ENCODE measurements at regions not wholly inside any gene's neighbourhood (a gene's known extent, or its start where the extent isn't known, plus 50 kb on each side); places are given as distances from the start of the nearest gene placed in this dataset.

DNA sequence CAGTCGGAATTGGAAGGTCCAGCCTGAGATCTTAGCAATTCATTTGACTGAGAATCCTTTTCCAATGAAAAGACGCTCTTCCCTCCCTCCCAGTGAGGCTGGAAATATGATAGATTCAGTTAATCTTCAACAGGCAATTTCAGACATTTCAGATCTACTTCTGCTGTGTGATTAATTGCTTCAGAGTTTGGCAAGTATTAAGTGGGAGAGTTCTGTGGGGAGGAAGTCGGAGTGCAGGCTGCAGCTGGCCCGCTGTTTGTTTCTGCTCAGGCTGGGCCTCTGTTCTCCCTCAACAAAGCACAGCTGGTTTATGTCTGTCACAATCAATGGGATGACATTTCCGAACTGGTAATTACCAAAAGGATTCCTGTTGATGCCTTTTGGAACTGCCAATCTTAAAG lies 178.2 kb downstream of the NDFIP2 start:
- no peaks in the 10 kb centered on the region for H3K27me3 ChIP-seq (replicated peaks; ENCODE audit: insufficient read depth)
- intact Hi-C loops (cut with DNase I): no loop called here
- peak overlapping the region in 1 of 2 donors; percentile 30 for H3K27ac ChIP-seq
- no peak overlapping the region for H3K4me3 ChIP-seq
- DNase-seq (ENCODE audit: low spot score): peak; percentile 41
- WGBS: 31% methylated on average over 5 of the region's 5 CpGs
- TF ChIP-seq POLR2AphosphoS5 (IDR thresholded peaks at IDR 0.05) (peak; percentile 35), POLR2A (IDR thresholded peaks at IDR 0.05) (no peak)
- H3K36me3 ChIP-seq: no peaks in the 10 kb centered on the region
- no peaks in the 10 kb centered on the region for H3K9me3 ChIP-seq
- H3K4me1 ChIP-seq (replicated peaks): no peaks in the 10 kb centered on the region

DNA sequence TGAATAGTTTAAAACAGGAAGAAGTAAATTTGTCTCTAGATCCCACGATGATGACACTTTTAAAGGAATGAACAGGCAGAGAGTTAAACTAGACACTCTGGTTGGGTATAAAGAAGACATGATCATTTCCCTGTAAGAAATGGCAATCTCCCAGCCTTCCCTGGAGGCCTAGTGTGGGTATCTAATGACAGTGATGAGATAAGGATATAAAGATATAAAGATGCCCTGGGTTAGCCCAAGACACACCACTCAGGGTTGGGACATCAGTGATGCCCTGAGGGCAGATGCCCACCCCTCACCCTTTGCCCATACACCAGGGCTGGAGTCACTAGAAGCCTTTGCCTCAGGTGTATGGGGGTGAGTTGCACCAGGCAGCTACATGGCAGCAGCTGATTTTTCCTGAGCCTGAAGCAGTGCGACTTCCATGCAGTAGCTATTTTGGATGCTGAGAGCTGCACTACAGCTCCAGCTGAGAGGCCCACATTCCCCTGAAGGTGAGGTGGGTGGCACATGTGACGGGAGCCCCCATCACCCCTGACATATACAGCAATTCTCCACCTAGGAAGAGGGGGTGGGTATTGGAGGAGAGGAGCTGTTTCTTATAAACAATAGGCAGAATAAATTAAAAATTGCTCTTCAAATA lies 177.5 kb downstream of the NDFIP2 start:
- intact Hi-C loops (cut with DNase I): no loop called here
- Histone ChIP-seq H3K4me3 (no peak overlapping the region), H3K27me3 (replicated peaks; ENCODE audit: insufficient read depth) (no peaks in the 10 kb centered on the region), H3K9me3 (no peaks in the 10 kb centered on the region), H3K36me3 (no peaks in the 10 kb centered on the region), H3K4me1 (replicated peaks) (no peaks in the 10 kb centered on the region), H3K27ac (peak overlapping the region in 1 of 2 donors; percentile 30)
- DNase-seq (ENCODE audit: low spot score): no peak
- 47% methylated on average over 3 of the region's 3 CpGs for WGBS
- TF ChIP-seq, protein P1, sequence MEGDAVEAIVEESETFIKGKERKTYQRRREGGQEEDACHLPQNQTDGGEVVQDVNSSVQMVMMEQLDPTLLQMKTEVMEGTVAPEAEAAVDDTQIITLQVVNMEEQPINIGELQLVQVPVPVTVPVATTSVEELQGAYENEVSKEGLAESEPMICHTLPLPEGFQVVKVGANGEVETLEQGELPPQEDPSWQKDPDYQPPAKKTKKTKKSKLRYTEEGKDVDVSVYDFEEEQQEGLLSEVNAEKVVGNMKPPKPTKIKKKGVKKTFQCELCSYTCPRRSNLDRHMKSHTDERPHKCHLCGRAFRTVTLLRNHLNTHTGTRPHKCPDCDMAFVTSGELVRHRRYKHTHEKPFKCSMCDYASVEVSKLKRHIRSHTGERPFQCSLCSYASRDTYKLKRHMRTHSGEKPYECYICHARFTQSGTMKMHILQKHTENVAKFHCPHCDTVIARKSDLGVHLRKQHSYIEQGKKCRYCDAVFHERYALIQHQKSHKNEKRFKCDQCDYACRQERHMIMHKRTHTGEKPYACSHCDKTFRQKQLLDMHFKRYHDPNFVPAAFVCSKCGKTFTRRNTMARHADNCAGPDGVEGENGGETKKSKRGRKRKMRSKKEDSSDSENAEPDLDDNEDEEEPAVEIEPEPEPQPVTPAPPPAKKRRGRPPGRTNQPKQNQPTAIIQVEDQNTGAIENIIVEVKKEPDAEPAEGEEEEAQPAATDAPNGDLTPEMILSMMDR (IDR thresholded peaks at IDR 0.05): no peak
- no peak for TF ChIP-seq POLR2AphosphoS5 (IDR thresholded peaks at IDR 0.05)
- no peak for TF ChIP-seq POLR2A (IDR thresholded peaks at IDR 0.05)

GRCh38 chr13:79655509-79655908 lies 174.6 kb downstream of the NDFIP2 start:
- no peak for DNase-seq (ENCODE audit: low spot score)
- H3K27ac ChIP-seq: no peak overlapping the region
- no peaks in the 10 kb centered on the region for H3K36me3 ChIP-seq
- TF ChIP-seq POLR2AphosphoS5 (IDR thresholded peaks at IDR 0.05): no peak
- TF ChIP-seq, protein P1 (IDR thresholded peaks at IDR 0.05): no peak
- TF ChIP-seq POLR2A (IDR thresholded peaks at IDR 0.05): no peak
- intact Hi-C loops (cut with DNase I): no loop called here
- H3K27me3 ChIP-seq (replicated peaks; ENCODE audit: insufficient read depth): no peaks in the 10 kb centered on the region
- no peaks in the 10 kb centered on the region for H3K4me1 ChIP-seq (replicated peaks)
- WGBS: 91% methylated on average over 2 of the region's 2 CpGs
- no peaks in the 10 kb centered on the region for H3K9me3 ChIP-seq
- H3K4me3 ChIP-seq: no peak overlapping the region

- Histone ChIP-seq H3K4me3 (no peak overlapping the region), H3K9me3 (no peaks in the 10 kb centered on the region), H3K27me3 (replicated peaks; ENCODE audit: insufficient read depth) (no peaks in the 10 kb centered on the region), H3K27ac (no peak overlapping the region), H3K4me1 (replicated peaks) (no peaks in the 10 kb centered on the region), H3K36me3 (no peaks in the 10 kb centered on the region)
- TF ChIP-seq POLR2A (IDR thresholded peaks at IDR 0.05): no peak
- TF ChIP-seq POLR2AphosphoS5 (IDR thresholded peaks at IDR 0.05): no peak
- TF ChIP-seq, protein P1 (IDR thresholded peaks at IDR 0.05): no peak
- intact Hi-C loops (cut with DNase I): no loop called here
- DNase-seq (ENCODE audit: low spot score): no peak
These were observed 173.6 kb downstream of the NDFIP2 start for GRCh38 chr13:79654520-79654919.

GRCh38 chr13:79650688-79651087 lies 169.7 kb downstream of the NDFIP2 start:
- 84% methylated on average over 4 of the region's 4 CpGs for WGBS
- Histone ChIP-seq H3K27ac (no peak overlapping the region), H3K36me3 (no peaks in the 10 kb centered on the region), H3K27me3 (replicated peaks; ENCODE audit: insufficient read depth) (no peaks in the 10 kb centered on the region), H3K4me3 (no peak overlapping the region), H3K9me3 (no peaks in the 10 kb centered on the region), H3K4me1 (replicated peaks) (no peaks in the 10 kb centered on the region)
- DNase-seq (ENCODE audit: low spot score): no peak
- TF ChIP-seq POLR2A (IDR thresholded peaks at IDR 0.05) (no peak), POLR2AphosphoS5 (IDR thresholded peaks at IDR 0.05) (no peak)
- TF ChIP-seq, protein P1 (IDR thresholded peaks at IDR 0.05): no peak
- intact Hi-C loops (cut with DNase I): no loop called here

Data from prostate gland (tissue), 2 donors.